Neuronal stem cell (in vitro differentiated cells): ENCODE measurements at regions not wholly inside any gene's neighbourhood (a gene's known extent, or its start where the extent isn't known, plus 50 kb on each side); places are given as distances from the start of the nearest gene placed in this dataset.

Experiments used
- DNase-seq: peaks from one replicate; pipeline ENCODE4 v3.0.0-alpha.2; 2013; ENCODE audit warnings: low spot score
- H2AFZ ChIP-seq: one replicate; pipeline ENCODE4 v1.6.1; 2013; ENCODE audit warnings: mild to moderate bottlenecking, low read length, inconsistent platforms
- H2AK5ac ChIP-seq: 2 replicates; pipeline ENCODE4 v1.6.1; 2013; ENCODE audit warnings: low read depth, mild to moderate bottlenecking, inconsistent platforms, low read length, moderate library complexity, mixed read lengths
- H2BK120ac ChIP-seq: 2 replicates; pipeline ENCODE4 v1.6.1; 2013; ENCODE audit warnings: low read depth, mild to moderate bottlenecking, inconsistent platforms, low read length, moderate library complexity, mixed read lengths
- H2BK12ac ChIP-seq: one replicate; pipeline ENCODE4 v1.6.1; 2013; ENCODE audit warnings: low read length, inconsistent platforms
- H2BK15ac ChIP-seq: 2 replicates; pipeline ENCODE4 v1.6.1; 2013; ENCODE audit warnings: mild to moderate bottlenecking, low read length, inconsistent platforms, mixed read lengths
- H2BK5ac ChIP-seq: one replicate; pipeline ENCODE4 v1.6.1; 2013; ENCODE audit warnings: inconsistent platforms, mild to moderate bottlenecking, low read length, moderate library complexity
- H3K14ac ChIP-seq: one replicate; pipeline ENCODE4 v1.6.1; 2013; ENCODE audit warnings: low read length, inconsistent platforms
- H3K18ac ChIP-seq: 2 replicates; pipeline ENCODE4 v1.6.1; 2013; ENCODE audit warnings: low read length, inconsistent platforms
- H3K23ac ChIP-seq: 2 replicates; pipeline ENCODE4 v1.6.1; 2013; ENCODE audit warnings: low read depth, mild to moderate bottlenecking, mixed read lengths, low read length, inconsistent platforms; ENCODE audit not compliant: poor library complexity
- H3K27ac ChIP-seq: replicated peaks from 3 replicates; pipeline ENCODE4 v1.5.1; 2013; ENCODE audit warnings: low read length, inconsistent platforms
- H3K27me3 ChIP-seq, 3 experiments: 2 replicates each; pipeline ENCODE4 v1.6.1; 2013; ENCODE audit warnings: low read length in 3 of 3, mild to moderate bottlenecking in 2 of 3, inconsistent platforms in 1 of 3, low read depth in 1 of 3, mixed read lengths in 1 of 3, moderate library complexity in 1 of 3; ENCODE audit not compliant: control insufficient read depth in 3 of 3, insufficient read depth in 3 of 3
- H3K36me3 ChIP-seq, 2 donors: replicated peaks in 1 of 2; 2 replicates each; pipeline ENCODE4 v1.6.1; 2013; ENCODE audit warnings: low read length in 2 of 2; ENCODE audit not compliant: control insufficient read depth in 2 of 2, insufficient read depth in 2 of 2
- H3K4ac ChIP-seq: 2 replicates; pipeline ENCODE4 v1.6.1; 2013; ENCODE audit warnings: inconsistent platforms, mild to moderate bottlenecking, low read length, moderate library complexity
- H3K4me1 ChIP-seq, 2 donors: 1 replicate in 1 of 2; 2 replicates in 1 of 2; pipeline ENCODE4 v1.6.1; 2013; ENCODE audit warnings: low read length in 2 of 2, low read depth in 1 of 2; ENCODE audit not compliant: control insufficient read depth in 2 of 2, insufficient read depth in 1 of 2
- H3K4me2 ChIP-seq: one replicate; pipeline ENCODE4 v1.6.1; 2013; ENCODE audit warnings: mild to moderate bottlenecking, low read length, inconsistent platforms; ENCODE audit not compliant: insufficient read depth, poor library complexity, severe bottlenecking
- H3K4me3 ChIP-seq, 2 donors: 2 replicates each; pipeline ENCODE4 v1.5.1; 2013; ENCODE audit warnings: low read length in 2 of 2, mild to moderate bottlenecking in 2 of 2, inconsistent platforms in 1 of 2, moderate library complexity in 1 of 2
- H3K79me1 ChIP-seq: one replicate; pipeline ENCODE4 v1.6.1; 2013; ENCODE audit warnings: low read depth, mild to moderate bottlenecking, inconsistent platforms, low read length, moderate library complexity
- H3K9ac ChIP-seq: one replicate; pipeline ENCODE4 v1.6.1; 2013; ENCODE audit warnings: mild to moderate bottlenecking, low read depth, low read length, inconsistent platforms; ENCODE audit not compliant: poor library complexity
- H3K9me3 ChIP-seq, 2 donors: replicated peaks in 1 of 2; 2 replicates each; pipeline versions ENCODE3 to v1.6.1; 2013; ENCODE audit warnings: low read length in 2 of 2, mild to moderate bottlenecking in 2 of 2, inconsistent platforms in 1 of 2, low read depth in 1 of 2, mixed read lengths in 1 of 2, moderate library complexity in 1 of 2; ENCODE audit not compliant: control insufficient read depth in 2 of 2, insufficient read depth in 1 of 2
- H4K8ac ChIP-seq: one replicate; pipeline ENCODE4 v1.6.1; 2013; ENCODE audit warnings: low read depth, mild to moderate bottlenecking, inconsistent platforms, low read length, moderate library complexity
- H4K91ac ChIP-seq: one replicate; pipeline ENCODE4 v1.6.1; 2013; ENCODE audit warnings: low read length, low read depth, mild to moderate bottlenecking, inconsistent platforms; ENCODE audit not compliant: poor library complexity
- WGBS, 2 donors: extraction: QIAGEN DNeasy Blood & Tissue Kit; methylation state at CpG; one replicate each; pipeline ENCODE4 v1.1.7; 2013; ENCODE audit warnings: missing lambda C conversion rate in 2 of 2, mixed read lengths in 1 of 2; ENCODE audit not compliant: insufficient read length in 2 of 2, insufficient replicate concordance in 1 of 2; ENCODE audit errors: extremely low coverage in 2 of 2; 5-methylcytosine and 5-hydroxymethylcytosine counted together

DNA sequence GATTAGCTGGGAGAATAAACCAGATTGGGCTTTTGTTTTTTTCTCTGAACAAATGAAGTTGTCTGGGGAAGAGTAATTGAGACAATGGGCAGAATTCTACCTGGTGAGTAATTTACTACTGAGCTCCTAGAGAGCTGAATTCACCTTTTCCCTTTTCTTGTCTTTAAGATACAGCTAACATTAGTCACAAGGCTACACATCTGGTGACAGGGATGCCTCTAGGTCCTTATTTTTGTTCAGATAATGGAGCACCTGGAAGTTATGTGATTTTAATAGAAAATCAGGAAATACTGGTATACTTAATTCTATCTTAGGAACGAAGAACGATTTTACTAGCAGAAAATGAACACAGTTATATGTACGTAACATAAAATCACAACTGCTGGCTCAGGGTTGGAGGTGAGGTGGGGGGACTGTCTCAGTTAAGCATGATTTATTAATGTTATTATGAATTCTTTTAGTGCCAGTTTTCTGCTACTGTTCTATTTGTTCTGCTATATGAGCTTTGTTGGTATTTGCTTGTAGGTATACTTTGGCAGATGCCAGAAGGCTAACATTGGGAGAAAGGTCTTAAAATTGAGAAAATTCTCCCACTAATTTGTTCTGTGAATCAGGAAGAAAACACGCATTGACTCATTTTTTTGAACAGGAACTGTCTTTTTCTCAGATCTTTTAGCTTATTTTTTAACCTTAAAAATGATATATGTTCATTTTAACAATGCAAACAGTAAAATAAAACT lies 482.7 kb upstream of the RGS6 start:
- Histone ChIP-seq H2BK15ac (no peak overlapping the region), H3K79me1 (no peaks in the 10 kb centered on the region), H2AK5ac (no peak overlapping the region), H3K14ac (no peak overlapping the region), H2BK5ac (no peak overlapping the region), H3K27me3 (no peaks in the 10 kb centered on the region), H3K9me3 (no peaks in the 10 kb centered on the region), H3K27ac (no peak overlapping the region), H2AFZ (no peak overlapping the region), H3K4ac (no peak overlapping the region), H3K4me3 (no peak overlapping the region), H2BK120ac (no peak overlapping the region), H3K23ac (no peak overlapping the region), H3K4me2 (no peak overlapping the region), H3K9ac (no peak overlapping the region), H3K36me3 (no peaks in the 10 kb centered on the region), H2BK12ac (no peak overlapping the region), H4K91ac (no peak overlapping the region), H4K8ac (no peak overlapping the region), H3K4me1 (peaks cover 0 to under 1% of the 10 kb centered on the region in 2 donors), H3K18ac (no peak overlapping the region)
- no CpG with 5 or more reads among the region's 4 CpGs for WGBS, 2 donors
- DNase-seq: no peak

DNA sequence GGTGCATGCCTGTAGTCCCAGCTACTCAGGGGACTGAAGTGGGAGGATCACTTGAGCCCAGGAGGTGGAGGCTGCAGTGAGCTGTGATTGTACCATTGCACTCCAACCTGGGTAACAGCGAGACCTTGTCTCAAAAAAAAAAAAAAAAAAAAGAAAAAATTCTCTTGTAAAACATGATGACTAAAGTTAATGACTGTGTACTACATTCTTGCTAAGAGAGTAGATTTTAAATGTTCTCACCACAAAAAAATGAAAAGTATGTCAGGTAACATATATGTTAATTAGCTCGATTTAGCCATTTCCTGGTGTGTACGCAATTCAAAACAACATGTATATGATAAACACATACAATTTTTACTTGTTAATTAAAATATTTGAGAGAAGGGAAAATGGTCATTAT lies 480.7 kb upstream of the RGS6 start:
- no peak overlapping the region for H2BK12ac ChIP-seq
- no peak overlapping the region for H3K27ac ChIP-seq
- H2AK5ac ChIP-seq: no peak overlapping the region
- H3K18ac ChIP-seq: no peak overlapping the region
- H4K91ac ChIP-seq: no peak overlapping the region
- no peak overlapping the region for H3K9ac ChIP-seq
- H3K14ac ChIP-seq: no peak overlapping the region
- no peak overlapping the region for H3K4ac ChIP-seq
- no peak overlapping the region for H3K4me3 ChIP-seq
- WGBS, 2 donors: no CpG with 5 or more reads among the region's 3 CpGs
- H4K8ac ChIP-seq: no peak overlapping the region
- H3K23ac ChIP-seq: no peak overlapping the region
- no peaks in the 10 kb centered on the region for H3K79me1 ChIP-seq
- no peaks in the 10 kb centered on the region for H3K9me3 ChIP-seq
- DNase-seq: no peak
- no peaks in the 10 kb centered on the region for H3K36me3 ChIP-seq
- H3K27me3 ChIP-seq: no peaks in the 10 kb centered on the region
- no peaks in the 10 kb centered on the region for H3K4me1 ChIP-seq
- H3K4me2 ChIP-seq: no peak overlapping the region
- no peak overlapping the region for H2BK5ac ChIP-seq
- H2BK15ac ChIP-seq: no peak overlapping the region
- no peak overlapping the region for H2AFZ ChIP-seq
- H2BK120ac ChIP-seq: no peak overlapping the region

DNA sequence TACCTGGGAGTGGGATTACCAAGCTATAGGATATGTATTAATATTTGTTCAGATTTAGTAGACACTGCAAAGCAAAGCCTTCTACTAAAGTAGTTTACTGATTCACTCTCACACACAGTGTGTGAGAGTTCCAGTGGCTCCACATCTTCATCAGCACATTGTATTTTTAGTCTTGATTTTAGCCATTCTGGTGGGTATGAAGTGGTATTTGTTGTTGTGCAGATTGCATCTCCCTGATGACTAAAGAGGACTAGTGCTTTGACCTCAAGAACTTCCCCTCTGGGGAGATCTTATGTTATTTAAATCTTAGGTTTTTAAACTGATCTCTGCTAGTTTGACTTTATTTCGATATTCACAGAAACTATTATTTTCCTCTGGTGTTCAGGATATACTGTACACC lies 479.7 kb upstream of the RGS6 start:
- no peak overlapping the region for H3K18ac ChIP-seq
- no peak overlapping the region for H2AK5ac ChIP-seq
- H3K27me3 ChIP-seq: no peaks in the 10 kb centered on the region
- H2BK15ac ChIP-seq: no peak overlapping the region
- no peak overlapping the region for H2AFZ ChIP-seq
- WGBS, 2 donors: no CpG with 5 or more reads among the region's 1 CpG
- no peak for DNase-seq
- H3K79me1 ChIP-seq: no peaks in the 10 kb centered on the region
- no peak overlapping the region for H2BK120ac ChIP-seq
- H3K4me1 ChIP-seq: no peaks in the 10 kb centered on the region
- H3K27ac ChIP-seq: no peak overlapping the region
- no peak overlapping the region for H2BK5ac ChIP-seq
- no peak overlapping the region for H3K9ac ChIP-seq
- no peaks in the 10 kb centered on the region for H3K9me3 ChIP-seq
- no peak overlapping the region for H3K4me2 ChIP-seq
- no peak overlapping the region for H4K91ac ChIP-seq
- no peak overlapping the region for H2BK12ac ChIP-seq
- no peak overlapping the region for H3K14ac ChIP-seq
- H3K36me3 ChIP-seq: no peaks in the 10 kb centered on the region
- no peak overlapping the region for H3K23ac ChIP-seq
- no peak overlapping the region for H4K8ac ChIP-seq
- H3K4ac ChIP-seq: no peak overlapping the region
- no peak overlapping the region for H3K4me3 ChIP-seq

DNA sequence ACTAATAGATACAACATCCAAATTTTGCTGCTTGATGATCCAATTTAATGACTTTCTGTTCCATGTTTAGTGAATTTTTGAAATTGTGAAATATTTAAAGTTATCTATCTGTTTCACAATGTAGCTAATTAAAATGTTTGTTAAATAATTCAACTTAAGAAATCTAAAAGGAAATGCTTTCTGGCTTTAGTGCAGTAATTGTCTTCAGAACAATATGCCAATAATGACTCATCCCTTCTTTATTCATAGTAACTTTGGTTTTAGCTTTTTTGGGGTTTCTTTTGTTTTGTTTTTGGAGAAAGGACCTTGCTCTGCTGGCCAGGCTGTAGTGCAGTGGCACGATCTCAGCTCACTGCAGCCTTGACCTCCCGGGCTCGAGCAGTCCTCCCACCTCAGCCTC lies 479.2 kb upstream of the RGS6 start:
- Histone ChIP-seq H3K14ac (no peak overlapping the region), H3K79me1 (no peaks in the 10 kb centered on the region), H2AK5ac (no peak overlapping the region), H3K9me3 (no peaks in the 10 kb centered on the region), H3K27ac (no peak overlapping the region), H3K4ac (no peak overlapping the region), H3K36me3 (no peaks in the 10 kb centered on the region), H2BK120ac (no peak overlapping the region), H3K23ac (no peak overlapping the region), H3K9ac (no peak overlapping the region), H3K27me3 (no peaks in the 10 kb centered on the region), H3K18ac (no peak overlapping the region), H3K4me2 (no peak overlapping the region), H3K4me3 (no peak overlapping the region), H2BK5ac (no peak overlapping the region), H3K4me1 (no peaks in the 10 kb centered on the region), H2BK15ac (no peak overlapping the region), H4K8ac (no peak overlapping the region), H2AFZ (no peak overlapping the region), H4K91ac (no peak overlapping the region), H2BK12ac (no peak overlapping the region)
- DNase-seq: no peak
- no CpG with 5 or more reads among the region's 3 CpGs for WGBS, 2 donors
